Cerebellar cortex (tissue), 1 donor: ENCODE measurements at regions not wholly inside any gene's neighbourhood (a gene's known extent, or its start where the extent isn't known, plus 50 kb on each side); places are given as distances from the start of the nearest gene placed in this dataset.

Experiments used
- DNase-seq: peaks from one replicate; pipeline ENCODE4 v3.0.0-alpha.2; 2015; ENCODE audit warnings: low spot score

DNA sequence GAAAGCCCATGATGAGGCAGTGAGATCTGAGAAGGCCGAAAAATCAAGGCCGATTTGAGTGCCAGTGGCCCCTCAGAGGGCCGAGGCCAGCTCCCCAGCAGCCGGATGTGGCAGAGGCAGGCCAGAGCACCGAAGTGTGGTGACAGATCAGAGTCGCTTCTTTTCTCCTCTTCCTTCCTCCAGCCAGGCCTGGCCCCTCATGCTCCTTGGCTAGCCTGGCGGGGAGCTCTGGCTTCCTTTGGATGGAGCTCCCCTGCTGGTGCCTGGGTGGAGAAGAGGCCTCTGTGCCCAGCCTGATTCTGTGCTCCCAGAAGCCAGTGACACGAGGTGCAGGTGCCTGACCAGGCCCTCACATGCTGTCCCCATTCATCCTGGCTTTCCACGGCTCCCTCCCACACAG lies 127.2 kb upstream of the PABPC4L start:
- DNase-seq: no peak

GRCh38 chr4:134327274-134328122 lies 125.9 kb upstream of the PABPC4L start:
- no peak for DNase-seq

DNA sequence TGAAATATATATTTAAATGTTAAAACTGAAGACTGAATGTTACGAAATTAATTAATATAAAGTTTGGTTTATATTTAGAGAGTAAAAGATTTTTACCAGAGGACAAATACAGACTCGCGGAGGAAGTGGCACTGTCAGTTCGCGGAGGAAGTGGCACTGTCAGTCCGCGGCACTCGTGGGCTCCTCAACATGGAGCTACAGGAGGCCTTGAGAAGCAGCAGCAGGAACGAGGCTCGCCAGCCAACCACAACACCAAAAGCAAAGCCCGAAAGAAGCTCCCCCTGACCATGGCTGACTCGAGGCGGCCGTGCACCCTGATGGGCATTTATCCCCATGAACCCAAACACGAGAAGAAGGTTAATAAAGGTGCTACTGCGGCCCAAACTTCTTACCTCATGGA lies 125.3 kb upstream of the PABPC4L start:
- no peak for DNase-seq

DNA sequence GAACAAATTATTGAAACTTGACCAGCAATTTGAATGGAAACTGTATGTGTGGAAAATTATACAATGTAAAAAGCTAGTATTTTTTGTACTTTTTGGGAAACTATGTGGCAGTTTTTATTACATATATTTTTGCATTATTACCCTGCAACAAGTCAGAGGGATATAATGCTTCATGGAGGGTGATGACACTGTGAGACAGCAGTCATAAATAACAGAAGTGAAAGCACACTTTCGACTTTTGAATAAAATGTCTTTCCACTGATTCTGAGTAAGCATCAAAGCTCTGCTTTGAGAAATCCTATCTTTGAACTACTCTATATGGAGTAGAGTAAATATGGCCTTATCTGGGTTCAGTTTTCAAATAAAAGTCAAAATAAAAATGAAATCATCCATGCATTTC lies 122.6 kb upstream of the PABPC4L start:
- DNase-seq: no peak

DNA sequence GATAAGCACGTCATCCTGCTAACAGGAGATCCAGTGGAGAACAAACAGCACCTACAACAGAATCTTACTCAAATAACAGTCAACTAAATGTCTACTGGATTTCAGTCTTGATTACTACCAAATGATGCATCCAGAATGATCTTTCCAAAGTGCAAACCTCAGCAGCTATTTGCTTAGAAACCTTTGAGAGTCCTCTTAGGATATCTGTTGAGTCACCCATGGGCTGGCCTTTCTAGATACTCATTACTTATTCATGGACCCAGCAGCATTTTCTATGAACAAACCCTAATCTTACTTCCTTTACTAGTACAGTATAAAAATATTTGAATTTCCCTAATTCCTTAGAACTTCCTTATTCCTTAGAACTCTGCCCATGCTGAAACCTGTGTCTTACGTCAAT lies 118.5 kb upstream of the PABPC4L start:
- DNase-seq: no peak

GRCh38 chr4:134313591-134313990 lies 112.0 kb upstream of the PABPC4L start:
- no peak for DNase-seq

DNA sequence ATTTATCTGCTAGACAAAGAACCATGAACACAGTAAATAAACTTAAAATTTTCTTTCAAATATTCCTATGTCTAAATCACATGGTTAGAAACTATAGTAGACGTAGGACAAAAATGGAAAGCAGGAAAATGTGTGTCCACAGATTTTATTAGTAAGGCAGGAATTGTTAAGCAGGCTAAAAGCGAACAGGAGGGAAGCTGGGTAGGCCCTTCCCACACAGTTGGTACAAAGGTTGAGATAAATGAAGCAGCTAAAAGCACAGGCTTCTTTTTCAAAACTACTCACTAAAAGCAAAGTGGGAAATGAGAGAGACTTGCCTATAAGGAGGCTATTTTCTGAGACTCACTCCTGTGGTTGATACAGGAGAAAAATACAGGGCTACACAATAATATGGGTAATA lies 108.1 kb upstream of the PABPC4L start:
- DNase-seq: no peak

DNA sequence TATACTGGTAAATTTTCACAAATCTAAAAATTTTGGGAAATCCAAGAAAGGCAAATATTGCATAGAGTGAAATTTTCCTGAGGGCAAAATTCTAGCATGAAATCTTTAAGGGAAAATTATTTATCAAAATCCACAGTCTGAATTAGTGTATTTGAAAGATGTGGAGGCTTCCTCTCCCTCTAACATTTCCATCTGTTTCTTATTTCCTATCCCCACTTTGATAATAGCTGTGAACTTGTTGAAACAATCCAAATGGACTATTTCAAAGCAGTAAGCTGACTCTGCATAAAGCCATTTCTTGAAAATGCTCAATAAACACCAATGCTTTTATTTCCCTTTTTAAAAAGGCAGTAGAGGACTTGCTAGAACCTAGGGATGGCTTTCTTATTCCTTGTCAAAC lies 107.3 kb upstream of the PABPC4L start:
- DNase-seq: no peak

- no peak for DNase-seq
These were observed 96.7 kb upstream of the PABPC4L start for GRCh38 chr4:134298313-134298712.

GRCh38 chr4:134297765-134298164 lies 96.2 kb upstream of the PABPC4L start:
- DNase-seq: no peak

DNA sequence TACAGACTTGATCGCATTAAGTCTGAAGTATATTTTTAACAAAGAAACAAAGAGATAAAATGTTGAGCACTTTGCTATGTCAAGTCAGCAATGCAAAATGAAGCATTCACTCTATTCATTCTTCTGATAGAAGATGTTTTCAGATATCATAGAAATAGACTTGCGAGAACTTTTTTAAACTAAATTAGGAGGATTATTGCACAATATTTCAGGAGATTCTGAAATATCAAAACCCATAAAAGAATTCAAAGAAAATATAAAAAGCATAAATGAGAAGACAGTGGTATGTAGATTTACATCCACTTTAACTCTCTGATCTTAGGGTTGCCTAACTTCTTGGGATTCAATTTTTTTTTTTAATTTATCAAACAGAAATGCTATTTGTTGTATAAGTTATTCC lies 81.1 kb upstream of the PABPC4L start:
- DNase-seq: no peak

GRCh38 chr4:134278675-134279074 lies 77.1 kb upstream of the PABPC4L start:
- DNase-seq: no peak

DNA sequence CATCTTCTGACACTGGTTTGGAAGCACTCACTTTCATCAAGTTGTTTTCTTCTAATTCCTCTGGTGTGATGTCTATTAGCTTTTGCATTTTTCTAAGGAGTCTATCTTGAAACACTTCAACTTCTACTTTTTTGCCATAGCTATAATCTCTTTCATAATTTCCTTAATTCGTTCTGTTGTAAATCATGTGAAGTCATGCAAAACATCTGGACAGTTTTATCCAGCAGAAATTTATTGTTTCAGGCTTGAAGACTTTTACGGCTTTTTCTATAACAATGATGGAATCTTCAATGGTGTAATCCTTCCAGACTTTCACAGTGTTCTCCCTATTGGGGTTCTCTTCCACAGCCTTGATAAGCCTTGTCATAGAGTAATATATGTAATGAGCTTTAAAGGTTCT lies 74.9 kb upstream of the PABPC4L start:
- DNase-seq: no peak

GRCh38 chr4:134260126-134260525 lies 58.5 kb upstream of the PABPC4L start:
- DNase-seq: no peak
